GM18505 (cell line): ENCODE measurements at regions not wholly inside any gene's neighbourhood (a gene's known extent, or its start where the extent isn't known, plus 50 kb on each side); places are given as distances from the start of the nearest gene placed in this dataset.

ENCODE experiments used
- ATAC-seq: cut with Tn5 transposase; IDR thresholded peaks from one replicate; pipeline ENCODE4 v1.9.1; 2021; ENCODE audit not compliant: unreplicated experiment
- POLR2A ChIP-seq: IDR thresholded peaks from 4 replicates; pipeline ENCODE4 v1.6.1; 2011; ENCODE audit warnings: borderline replicate concordance; ENCODE audit not compliant: insufficient read depth, insufficient read length; ENCODE audit errors: extremely low read depth

DNA sequence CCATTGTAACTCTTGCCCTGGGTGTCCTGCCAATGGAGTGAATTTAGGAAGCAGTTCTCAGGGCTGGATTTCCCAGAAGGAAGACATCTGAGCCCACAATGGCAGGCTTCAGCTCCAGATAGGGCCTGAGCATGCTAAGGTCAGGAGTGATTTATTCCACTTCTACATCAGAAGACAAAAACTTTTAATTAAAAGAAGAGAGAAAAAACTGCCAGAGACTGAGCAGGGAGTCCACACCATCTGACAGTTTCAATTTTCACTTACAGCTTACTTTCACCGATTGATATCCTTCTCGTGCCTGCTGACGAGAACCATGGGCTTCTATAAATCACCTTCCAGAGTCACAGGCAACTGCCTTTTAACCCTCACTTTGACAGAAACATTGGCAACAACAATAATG, 228.3 kb upstream of the BRINP1 start:
- no peak for TF ChIP-seq POLR2A
- no peak for ATAC-seq

DNA sequence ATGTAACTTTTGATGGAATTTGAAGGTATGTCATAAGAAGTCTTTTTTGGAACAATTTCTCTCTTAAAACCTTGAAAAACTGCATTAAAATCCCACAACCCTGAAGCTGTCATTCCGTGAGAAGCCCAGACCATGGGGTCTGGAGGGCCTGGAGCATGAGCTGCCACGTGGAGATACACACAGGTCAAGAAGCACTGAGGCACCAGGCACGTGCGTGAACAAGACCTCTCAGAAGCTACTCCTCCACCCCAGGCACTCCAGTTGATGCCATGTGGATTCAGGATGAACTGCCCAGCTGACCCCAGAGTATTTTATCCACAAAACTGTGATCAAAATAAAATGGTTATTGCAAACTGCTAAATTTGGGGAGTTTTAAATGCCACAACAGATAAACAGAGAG, 227.5 kb upstream of the BRINP1 start:
- TF ChIP-seq POLR2A, result no peak
- ATAC-seq, result no peak

DNA sequence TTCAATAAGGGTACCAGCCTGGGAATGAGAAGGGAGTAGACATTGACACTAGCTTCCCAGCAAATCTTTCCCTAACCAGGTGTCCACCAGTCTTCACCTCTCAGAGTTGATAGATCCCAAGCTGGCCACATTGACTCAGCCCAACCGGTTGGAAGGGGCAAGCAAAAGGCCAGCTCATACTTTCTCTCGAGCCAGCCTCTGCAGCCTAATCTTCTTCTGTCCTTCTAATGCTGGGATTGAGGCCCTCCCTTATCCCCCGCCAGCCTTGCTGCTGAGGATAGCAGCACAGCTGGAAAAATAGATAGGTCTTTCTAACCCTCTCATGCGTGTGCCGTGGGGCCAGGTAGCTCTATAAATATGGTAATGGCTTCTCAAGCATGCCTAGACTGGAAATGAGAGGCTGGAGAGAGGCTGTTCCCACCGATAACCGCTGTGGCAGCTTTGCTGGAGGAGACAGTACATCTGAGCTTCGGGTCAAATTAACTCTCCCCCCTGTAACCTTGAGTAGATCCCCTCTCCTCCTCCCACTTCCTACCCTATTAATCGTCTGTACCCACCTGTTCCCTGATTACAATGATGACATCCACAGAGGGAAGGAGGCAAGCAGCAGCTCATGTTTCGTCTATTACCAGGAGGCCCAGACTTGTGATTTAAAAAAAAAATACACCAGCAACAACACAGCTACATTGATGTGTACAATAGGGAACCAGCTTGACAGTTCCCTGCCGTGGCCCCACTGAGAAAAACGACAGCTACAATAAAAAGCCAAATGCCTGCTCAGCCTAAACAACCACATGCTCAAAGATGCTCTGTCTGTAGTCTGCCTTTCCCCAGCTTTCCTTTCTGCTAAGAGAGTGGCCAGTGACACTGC, 219.9 kb upstream of the BRINP1 start:
- TF ChIP-seq POLR2A, result no peak

DNA sequence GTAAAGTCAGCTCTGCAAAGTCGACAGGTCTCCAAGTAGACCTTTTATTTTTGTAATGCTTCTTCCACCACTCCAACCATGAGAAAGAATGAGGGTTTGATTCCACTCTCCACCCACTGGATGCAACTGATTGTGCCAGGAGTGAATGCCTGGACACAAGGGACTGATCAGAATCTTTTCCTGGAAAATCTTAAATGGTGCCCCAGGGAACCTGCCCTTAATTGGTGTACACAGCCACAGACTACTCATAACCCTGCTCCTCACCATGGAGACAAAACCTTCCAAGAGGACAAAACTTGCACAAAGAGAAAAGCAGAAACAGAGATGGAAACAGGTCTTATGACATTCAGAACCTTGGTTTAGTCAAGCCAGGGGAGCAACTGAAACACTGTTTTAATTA, 208.6 kb upstream of the BRINP1 start:
- no peak for TF ChIP-seq POLR2A
- no peak for ATAC-seq

More for the DNA sequence above, 219.9 kb upstream of the BRINP1 start:
- ATAC-seq, result no peak

DNA sequence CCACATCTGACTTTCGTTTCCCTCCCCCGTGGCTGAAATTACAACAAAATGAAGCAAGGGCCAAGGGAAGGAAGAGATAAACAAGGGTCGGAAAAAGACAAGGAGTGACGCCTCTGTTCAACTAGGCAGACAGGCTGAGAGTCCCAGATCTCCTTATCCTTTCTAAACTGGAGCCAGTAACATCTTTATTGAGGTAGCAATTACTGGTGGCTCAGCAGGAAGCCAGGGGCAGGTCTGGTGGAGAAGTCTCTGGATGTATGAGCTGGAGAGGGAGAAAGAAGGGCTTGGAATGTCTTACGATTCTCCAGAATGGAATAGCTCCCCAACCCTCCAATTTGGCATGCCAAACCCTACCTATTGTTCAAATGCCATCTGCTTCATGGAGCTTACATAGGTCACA, 190.8 kb upstream of the BRINP1 start:
- ATAC-seq, result no peak
- TF ChIP-seq POLR2A, result no peak

DNA sequence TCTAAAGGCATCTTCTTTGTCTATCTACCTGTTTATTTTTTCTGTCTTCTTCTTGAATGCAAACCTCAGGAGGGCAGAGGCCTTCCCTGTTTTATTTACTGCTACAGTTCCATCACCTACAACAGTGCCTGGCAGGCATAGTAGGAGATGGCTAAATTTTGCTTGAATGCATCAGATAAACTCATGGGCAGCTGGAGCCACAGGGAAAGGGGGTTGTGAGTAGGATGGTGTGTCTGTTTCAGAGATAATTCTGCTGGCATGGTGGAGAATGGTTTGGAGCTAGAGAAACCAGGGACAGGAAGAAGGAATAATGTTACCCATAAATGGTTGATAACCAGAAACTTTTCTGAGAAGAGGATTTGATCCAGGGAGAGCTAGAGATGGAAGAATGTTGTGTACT, 189.8 kb upstream of the BRINP1 start:
- no peak for TF ChIP-seq POLR2A
- no peak for ATAC-seq

DNA sequence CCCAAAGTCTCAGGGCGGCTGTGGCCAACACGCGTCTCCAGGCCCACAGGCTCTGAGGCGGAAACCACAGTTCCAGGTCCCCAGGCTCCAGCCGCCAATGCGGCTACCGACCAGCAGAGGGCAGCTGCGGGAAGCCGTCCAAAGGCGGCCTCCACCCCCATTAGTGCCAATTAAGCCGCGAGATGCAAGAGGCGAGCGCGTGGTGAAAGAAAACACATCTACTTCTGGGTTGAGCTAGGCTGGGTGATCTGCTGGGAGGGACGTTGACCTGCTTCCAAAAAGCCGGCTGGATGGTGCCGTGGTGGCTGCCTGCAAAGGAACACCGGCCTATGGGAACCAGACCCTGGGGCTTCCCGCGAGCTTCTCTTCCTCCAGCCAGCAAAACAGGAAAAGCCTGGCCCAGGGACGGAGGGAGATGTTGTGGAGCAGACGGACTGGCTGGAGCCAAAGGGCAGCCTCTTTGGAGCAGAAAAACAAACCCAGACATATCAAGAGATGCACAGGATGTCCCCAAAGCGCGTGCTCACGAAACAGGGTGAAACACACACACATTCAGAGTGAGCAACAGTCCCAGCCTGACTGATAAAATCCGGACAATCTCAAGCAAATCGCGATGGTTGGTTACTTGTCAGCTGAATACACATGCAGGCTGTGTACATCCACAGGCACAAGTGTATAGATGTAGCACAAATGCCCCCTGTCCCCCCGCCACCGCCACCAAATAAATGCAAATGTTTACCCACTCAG, 187.1 kb upstream of the BRINP1 start:
- peak; percentile 95 for ATAC-seq
- no peak for TF ChIP-seq POLR2A

DNA sequence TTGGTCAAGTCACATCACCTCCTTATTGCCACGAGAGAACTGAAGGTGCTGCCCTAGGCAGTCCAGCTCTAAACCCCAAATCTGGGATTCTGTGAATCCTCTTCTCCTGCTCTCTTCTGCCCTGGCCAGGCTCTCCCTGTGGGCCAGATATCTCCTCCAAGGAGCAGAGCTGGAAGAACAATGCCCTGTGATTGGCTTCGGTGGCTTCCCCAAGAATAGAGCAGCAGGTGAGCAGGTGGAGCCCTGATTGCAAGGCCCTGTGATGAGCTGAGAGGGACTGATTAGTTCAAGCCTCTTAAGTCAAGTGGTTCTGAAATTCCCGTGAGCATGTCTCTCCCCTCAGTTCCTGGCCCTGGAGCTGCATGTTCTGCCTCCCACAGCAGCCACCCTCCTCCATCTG, 175.3 kb upstream of the BRINP1 start:
- ATAC-seq, result no peak
- TF ChIP-seq POLR2A, result no peak

DNA sequence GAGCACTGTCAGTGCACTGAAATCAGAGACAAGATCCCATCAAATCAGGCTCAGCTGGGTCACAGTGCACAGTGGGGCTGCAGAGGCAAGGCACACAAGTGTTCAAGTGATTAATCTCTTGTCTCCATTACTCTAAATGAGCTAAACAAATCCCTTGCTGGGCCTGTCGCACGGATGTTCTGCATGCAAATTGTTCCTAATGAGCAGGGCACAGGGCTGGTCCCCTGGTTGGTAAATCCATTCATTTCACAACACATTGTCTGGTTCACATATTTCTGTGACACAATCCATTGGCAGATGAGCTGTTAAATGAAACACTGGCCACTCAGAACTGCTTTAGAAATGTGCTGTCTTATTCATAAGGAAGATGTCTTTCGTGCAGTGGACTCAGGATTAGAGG, 167.9 kb upstream of the BRINP1 start:
- TF ChIP-seq POLR2A, result no peak
- ATAC-seq, result no peak

DNA sequence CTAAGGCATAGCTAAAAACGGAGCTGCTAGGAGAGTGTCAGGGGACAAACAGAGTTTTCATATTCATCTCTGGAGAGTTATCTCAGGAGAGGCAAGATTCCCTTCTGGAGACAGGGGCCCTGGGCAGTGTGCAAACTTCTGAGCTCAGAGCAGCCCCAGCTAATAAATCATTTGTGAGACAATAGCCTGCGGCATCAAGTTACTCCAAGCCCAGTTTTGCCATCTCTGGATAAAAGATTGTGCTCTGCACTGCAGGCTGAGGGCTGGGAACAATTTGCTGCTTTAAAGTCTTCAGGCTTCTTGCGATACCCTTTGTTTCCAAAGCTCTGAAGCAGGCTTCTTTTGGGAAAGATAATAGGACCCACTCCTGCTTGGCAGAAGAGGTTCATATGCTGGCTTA, 164.3 kb upstream of the BRINP1 start:
- no peak for ATAC-seq

DNA sequence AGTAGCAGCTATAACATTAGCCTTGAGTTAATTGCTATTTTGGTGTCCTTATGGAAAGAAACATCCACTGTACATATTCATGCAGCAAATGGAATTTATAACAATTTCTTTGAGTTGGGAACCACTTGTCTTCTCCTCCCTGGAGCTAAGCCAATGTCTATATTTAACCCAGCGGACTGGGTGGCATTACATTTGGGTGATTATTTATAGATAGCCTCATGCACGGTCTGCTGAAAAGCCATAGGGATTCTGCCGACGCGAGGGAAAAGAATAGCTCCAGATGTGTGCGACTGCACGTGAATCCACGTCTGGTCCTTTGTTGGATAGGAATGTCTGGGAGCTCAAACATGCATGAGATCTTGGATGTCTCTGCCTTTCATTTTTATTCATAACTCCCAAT, 157.5 kb upstream of the BRINP1 start:
- TF ChIP-seq POLR2A, result no peak
- ATAC-seq, result no peak

More for the DNA sequence above, 164.3 kb upstream of the BRINP1 start:
- no peak for TF ChIP-seq POLR2A

DNA sequence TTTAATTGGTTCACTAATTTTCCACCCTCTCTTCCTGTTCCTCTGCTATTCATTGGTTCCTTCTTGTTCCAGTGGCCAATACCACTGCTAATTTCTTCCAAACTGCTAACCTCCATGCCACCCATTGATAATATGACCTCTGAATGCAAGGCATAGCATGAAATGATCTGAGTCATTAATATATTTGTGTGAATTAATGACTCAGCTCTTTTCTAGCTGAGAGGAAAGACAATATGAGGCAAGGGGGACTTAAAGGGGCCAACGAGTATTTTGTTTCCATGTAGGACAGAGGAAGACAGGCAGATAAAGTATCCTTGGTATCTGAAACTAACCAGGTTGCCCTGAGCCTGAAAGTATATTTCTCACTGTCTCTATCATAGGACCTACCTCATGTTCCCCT, 154.3 kb upstream of the BRINP1 start:
- no peak for TF ChIP-seq POLR2A
- ATAC-seq, result no peak

DNA sequence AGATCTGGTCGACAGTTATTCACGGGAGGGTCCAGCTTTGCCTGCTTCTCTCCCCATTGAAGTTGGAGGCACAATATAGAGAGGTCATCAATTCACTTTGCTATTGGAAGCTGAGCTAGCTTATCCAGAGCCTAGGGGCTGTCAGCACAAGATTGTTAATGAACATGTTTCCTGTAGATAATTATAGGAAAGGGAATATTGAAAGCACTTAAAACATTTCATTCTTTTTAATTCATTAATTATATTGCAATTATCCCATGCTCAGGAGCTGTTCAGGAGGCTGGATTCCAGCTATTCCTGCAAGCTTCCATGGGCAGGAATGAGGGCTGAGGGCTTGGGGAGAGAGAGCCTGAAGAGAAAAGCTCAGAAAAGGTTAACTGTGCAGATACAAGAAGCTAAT, 153.1 kb upstream of the BRINP1 start:
- no peak for TF ChIP-seq POLR2A
- ATAC-seq, result no peak

DNA sequence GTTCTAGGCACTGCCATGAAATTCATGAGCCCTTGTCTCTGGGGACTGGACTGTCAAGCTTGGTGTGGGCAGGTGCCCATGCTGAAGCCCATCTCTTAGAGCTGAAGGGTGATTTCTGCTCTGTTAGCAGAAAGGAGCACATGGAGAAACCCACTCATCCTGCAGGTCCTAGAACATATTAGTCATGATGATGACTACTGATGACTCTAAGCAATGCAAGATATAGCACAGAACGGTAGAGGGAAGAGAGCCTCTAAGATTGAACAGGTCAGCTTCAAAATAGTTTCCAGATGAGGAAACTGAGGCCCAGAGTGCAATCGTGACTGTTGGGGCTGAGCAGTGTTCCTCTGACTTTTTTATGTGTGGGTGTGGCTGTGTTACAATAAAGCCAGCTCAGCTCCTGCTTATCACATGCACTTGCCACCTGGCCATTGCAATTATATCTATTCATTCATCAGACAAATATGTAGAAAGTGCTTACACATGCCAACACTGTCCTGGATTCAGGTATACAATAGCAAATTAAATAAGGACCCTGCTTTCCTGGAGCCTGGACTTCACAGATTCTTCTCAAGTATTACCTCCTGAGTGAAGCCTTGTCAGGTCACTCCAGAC, 140.2 kb upstream of the BRINP1 start:
- no peak for ATAC-seq
- TF ChIP-seq POLR2A, result no peak

DNA sequence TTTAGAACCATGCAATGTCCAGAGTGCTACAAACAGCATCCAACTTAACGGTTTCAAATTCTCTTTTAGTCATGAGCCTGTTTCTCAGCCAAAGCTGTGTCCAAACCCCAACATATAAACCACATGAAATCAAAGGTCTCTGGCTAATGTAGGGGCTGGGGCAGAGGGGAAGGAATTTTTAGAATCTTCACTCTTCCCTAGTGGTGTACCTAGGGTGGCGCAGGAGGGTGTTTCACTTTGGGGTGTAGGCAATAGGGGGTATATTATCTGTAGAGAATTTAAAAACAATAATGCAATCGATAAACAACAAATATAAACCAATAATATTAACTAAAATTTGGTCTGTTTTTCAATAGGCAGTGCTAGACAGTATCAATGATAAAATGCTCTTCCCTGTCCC, 132.1 kb upstream of the BRINP1 start:
- ATAC-seq, result no peak
- TF ChIP-seq POLR2A, result no peak
